A673 (cell line): ENCODE measurements at regions not wholly inside any gene's neighbourhood (a gene's known extent, or its start where the extent isn't known, plus 50 kb on each side); places are given as distances from the start of the nearest gene placed in this dataset.

ENCODE experiments used
- CTCF ChIP-seq: fragments of 300-800, 200-600 bp; sonication (generic); conservative IDR thresholded peaks from 2 replicates; pipeline ENCODE4 v1.5.1; 2017; ENCODE audit warnings: low read depth, mild to moderate bottlenecking, antibody characterized with exemption, low read length, moderate library complexity, mixed read lengths
- EZH2 ChIP-seq: fragments of 200-600 bp; sonication (generic); IDR thresholded peaks from 2 replicates; pipeline ENCODE4 v1.6.1; 2017; ENCODE audit warnings: borderline replicate concordance, low read depth, mild to moderate bottlenecking, mixed read lengths, antibody characterized with exemption, low read length; ENCODE audit not compliant: poor library complexity, severe bottlenecking

- TF ChIP-seq CTCF, result no peak
- no peak for TF ChIP-seq EZH2
Measured at GRCh38 chr2:120805602-120806001, 69.9 kb downstream of the GLI2 start.
